Right cardiac atrium (tissue), 5 donors: ENCODE measurements at regions not wholly inside any gene's neighbourhood (a gene's known extent, or its start where the extent isn't known, plus 50 kb on each side); places are given as distances from the start of the nearest gene placed in this dataset.
A peak's percentile ranks its signal among the peaks of the same experiment; 100 is the strongest.

Experiments used
- ATAC-seq, 2 donors: fragments of 200-7000 bp; cut with Tn5 transposase; one replicate each; pipeline versions ENCODE4 v1.8.0 to v1.9.1; 2020; ENCODE audit warnings: moderate library complexity in 2 of 2, mild to moderate bottlenecking in 1 of 2
- DNase-seq, 3 donors: peaks; one replicate each; pipeline ENCODE4 v3.0.0-alpha.2; 2020
- H3K27ac ChIP-seq: one replicate; pipeline ENCODE4 v1.5.1; 2013; ENCODE audit warnings: mild to moderate bottlenecking, low read length, control low read depth, moderate library complexity
- H3K27me3 ChIP-seq: one replicate; pipeline ENCODE4 v1.6.1; 2013; ENCODE audit not compliant: control insufficient read depth, insufficient read depth
- H3K4me1 ChIP-seq: one replicate; pipeline ENCODE4 v1.6.1; 2013; ENCODE audit warnings: low read length; ENCODE audit not compliant: control insufficient read depth, insufficient read depth
- H3K4me3 ChIP-seq: one replicate; pipeline ENCODE4 v1.5.1; 2013; ENCODE audit warnings: low read length, control low read depth
- H3K9me3 ChIP-seq: one replicate; pipeline ENCODE4 v1.6.1; 2013; ENCODE audit warnings: low read length; ENCODE audit not compliant: control insufficient read depth
- WGBS: extraction: QIAGEN DNeasy Blood & Tissue Kit; methylation state at CpG from one replicate; pipeline ENCODE4 v1.1.7; 2013; 5-methylcytosine and 5-hydroxymethylcytosine counted together
- intact Hi-C, 4 donors: fragments of 100-400 bp; cut with DNase I; formaldehyde crosslinking; loops; one replicate each; pipeline versions ENCODE4 v1.11.0 to v1.14.0; 2022 to 2023
- donor health status: healthy with polysubstance abuse.
- donor health status: DM: no; HTN: yes; CAD: no.
- donor health status: DM: no; HTN: no; CAD: no.
- donor health status: DM: no; HTN: yes; CAD: no; lungs with severe emphysema.
- donor health status: DM: yes; HTN: yes; CAD: no.

DNA sequence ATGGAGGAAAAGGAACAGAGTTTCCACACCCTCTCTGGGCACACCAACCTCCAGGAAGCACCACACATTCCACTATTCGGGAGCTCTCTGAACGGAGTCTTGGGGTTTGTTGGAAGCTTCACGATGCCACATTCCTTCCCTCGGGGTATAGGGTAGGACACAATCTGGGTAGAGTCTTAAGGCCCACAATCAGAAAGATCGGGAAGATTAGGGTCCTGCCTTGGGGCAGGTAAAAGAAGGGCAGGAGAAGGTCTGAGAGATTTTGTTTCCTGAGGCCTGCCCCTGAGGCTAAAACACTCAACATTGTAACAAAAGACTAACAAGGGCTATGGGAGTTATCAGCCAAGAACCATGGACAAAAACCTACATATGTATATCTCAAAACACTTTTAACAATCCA is 89.2 kb upstream of the RAP2B start:
- Histone ChIP-seq H3K4me3 (no peak overlapping the region), H3K27ac (no peak overlapping the region), H3K9me3 (no peaks in the 10 kb centered on the region), H3K4me1 (no peaks in the 10 kb centered on the region), H3K27me3 (no peaks in the 10 kb centered on the region)
- DNase-seq (no peak), ATAC-seq (no peak)
- intact Hi-C loops, result no loop called here
- 87% methylated on average over 5 of the region's 5 CpGs for WGBS

DNA sequence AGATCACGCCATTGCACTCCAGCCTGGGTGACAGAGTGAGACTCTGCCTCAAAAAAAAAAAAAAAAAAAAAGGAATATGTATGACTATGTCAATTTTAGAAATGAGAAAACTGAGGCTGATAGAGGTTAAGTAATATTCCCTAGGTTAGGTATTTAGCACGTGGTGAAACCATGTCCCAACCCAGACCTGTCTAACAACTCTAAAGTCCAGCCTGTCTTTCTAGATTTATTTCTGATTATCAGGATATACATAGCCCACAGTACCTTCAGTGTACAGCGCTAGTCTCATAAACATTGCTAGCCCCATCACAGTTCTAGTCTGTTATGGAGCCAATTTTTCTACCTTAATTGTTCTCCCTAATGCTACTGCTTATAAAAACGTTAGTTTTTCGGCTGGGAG is 88.4 kb upstream of the RAP2B start:
- Histone ChIP-seq H3K9me3 (no peaks in the 10 kb centered on the region), H3K4me1 (no peaks in the 10 kb centered on the region), H3K27ac (no peak overlapping the region), H3K27me3 (no peaks in the 10 kb centered on the region), H3K4me3 (no peak overlapping the region)
- 88% methylated on average over 5 of the region's 5 CpGs for WGBS
- ATAC-seq, result no peak
- DNase-seq, result no peak
- intact Hi-C loops, result no loop called here

DNA sequence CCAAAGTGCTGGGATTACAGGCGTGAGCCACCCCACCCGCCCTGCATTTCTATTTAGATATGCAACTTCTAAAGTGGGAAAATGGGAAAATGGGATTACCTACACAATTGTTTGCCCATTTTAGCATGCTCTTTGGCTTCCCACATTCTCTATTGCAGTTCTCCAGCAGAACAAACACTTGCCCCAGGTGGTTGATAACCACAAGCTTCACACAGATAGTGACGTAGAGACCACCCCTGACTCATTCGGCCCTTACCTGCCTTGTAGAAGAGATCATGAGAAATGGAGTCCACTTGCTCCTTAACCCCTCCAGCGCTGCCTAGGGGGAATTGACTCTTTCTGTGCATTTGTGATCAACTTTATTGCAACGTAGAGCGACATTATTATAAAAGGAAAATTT is 83.2 kb upstream of the RAP2B start:
- Histone ChIP-seq H3K27me3 (no peaks in the 10 kb centered on the region), H3K27ac (no peak overlapping the region), H3K9me3 (no peaks in the 10 kb centered on the region), H3K4me1 (no peaks in the 10 kb centered on the region), H3K4me3 (no peak overlapping the region)
- intact Hi-C loops, result no loop called here
- DNase-seq, result no peak
- ATAC-seq, result no peak
- 84% methylated on average over 7 of the region's 7 CpGs for WGBS

DNA sequence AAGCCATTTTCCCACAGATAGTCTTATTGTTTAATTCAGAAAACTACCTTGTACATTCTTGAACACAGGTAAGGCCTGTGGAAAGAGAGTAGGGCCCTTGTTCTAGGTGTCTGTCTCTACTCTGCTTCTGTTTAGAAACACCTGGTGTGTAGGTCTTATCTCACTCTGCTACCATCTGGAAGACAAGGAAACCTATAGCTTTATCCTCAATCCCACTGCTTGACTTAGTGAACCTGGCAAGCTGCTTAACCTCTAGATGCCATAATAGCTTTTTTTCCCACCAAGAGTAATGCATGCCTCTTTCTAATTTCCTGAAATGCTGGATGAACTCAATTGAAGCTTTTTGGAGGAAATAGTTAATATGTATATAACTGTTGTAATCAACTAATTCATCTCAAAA is 82.6 kb upstream of the RAP2B start:
- Histone ChIP-seq H3K4me3 (no peak overlapping the region), H3K4me1 (no peaks in the 10 kb centered on the region), H3K27ac (no peak overlapping the region), H3K27me3 (no peaks in the 10 kb centered on the region), H3K9me3 (no peaks in the 10 kb centered on the region)
- ATAC-seq, result no peak
- intact Hi-C loops, result no loop called here
- DNase-seq, result no peak

DNA sequence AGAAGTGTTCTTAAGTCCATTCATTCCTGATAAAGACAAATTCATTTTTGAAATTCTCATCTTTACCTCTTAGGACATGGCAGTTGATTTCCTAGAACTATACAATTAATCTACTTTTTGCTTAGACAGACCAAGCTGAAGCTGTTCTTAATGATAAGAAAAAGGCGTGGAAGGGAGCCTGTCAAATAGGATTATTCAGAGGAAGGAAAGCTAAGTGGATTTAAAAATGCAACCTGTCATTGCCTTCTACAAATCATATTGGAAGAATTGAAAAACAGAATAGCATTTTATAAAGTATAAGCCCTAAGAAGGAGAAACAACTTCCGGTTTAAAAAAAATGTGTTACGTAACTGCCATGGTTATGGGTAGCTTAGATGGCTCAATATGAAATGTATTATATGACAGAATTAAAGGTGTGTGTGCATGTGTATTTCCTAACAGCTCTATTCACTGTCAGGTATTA is 81.2 kb upstream of the RAP2B start:
- DNase-seq (no peak), ATAC-seq (no peak)
- intact Hi-C loops, result no loop called here
- H3K27me3 ChIP-seq, result no peaks in the 10 kb centered on the region
- no peak overlapping the region for H3K4me3 ChIP-seq
- WGBS, result 84% methylated on average over 3 of the region's 3 CpGs
- no peak overlapping the region for H3K27ac ChIP-seq
- no peaks in the 10 kb centered on the region for H3K9me3 ChIP-seq
- no peaks in the 10 kb centered on the region for H3K4me1 ChIP-seq

DNA sequence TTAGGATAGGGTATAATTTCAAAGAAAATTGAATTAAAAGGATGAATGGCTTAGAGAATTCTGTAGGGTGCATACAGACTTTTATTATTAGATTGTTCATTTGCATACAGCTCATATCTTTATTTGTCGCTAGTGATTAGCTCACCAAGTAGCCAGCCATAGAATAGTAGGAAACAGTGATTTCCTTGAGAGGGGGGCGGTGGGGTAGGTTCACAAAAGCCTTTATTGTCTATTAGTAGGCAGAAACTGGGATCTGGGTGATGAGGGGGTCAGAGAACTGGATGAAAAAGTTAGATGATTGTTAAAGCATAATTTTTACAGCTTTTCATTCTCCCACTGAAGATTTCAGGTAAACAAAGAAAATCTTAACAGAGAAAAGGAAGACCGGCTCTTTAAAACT is 77.6 kb upstream of the RAP2B start:
- intact Hi-C loops, result no loop called here
- DNase-seq (no peak), ATAC-seq (no peak)
- H3K27me3 ChIP-seq, result no peaks in the 10 kb centered on the region
- no peaks in the 10 kb centered on the region for H3K4me1 ChIP-seq
- H3K9me3 ChIP-seq, result no peaks in the 10 kb centered on the region
- no peak overlapping the region for H3K4me3 ChIP-seq
- 61% methylated on average over 3 of the region's 3 CpGs for WGBS
- no peak overlapping the region for H3K27ac ChIP-seq

DNA sequence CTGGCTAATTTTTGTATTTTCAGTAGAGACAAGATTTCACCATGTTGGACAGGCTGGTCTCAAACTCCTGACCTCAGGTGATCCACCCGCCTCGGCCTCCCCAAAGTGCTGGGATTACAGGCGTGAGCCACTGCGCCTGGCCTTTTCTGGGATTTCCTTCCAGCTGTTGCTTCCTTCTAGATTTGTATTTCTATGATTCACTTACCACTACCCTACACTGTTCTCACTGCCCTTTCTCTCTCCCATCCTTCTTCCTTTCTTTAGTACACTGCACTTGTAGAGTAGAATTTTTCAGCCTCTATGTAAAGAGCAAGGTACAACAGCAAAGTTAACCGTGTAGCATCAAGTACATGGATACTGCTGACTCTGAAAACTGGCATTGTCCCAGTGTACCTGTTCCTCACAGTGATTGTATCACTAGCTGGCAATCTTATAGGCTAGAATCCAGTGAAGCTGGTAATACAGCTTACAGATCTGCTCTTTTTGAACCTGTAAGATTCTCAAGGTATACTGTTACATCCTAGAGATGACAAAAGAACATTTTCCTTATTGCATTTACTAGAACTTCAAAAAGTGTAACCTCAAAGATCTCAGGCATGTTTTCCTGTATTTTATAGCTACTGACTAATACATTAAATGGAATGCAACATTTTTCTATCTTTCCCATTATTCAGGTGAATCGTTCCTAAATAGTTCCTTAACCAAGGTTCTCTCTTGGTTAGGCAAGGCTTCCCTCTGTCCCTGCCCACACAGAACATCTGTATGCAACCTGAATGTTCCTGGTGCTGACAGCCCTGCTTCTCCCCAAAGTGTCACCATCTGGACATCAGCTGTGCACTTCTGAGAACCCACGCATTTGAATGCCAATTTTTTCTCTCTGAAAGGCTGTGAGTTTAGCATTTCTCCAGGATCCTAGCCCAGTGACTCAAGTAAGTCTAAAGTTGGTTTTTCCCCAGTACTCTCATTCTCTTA is 74.1 kb upstream of the RAP2B start:
- no peak overlapping the region for H3K27ac ChIP-seq
- intact Hi-C loops, result no loop called here
- H3K27me3 ChIP-seq, result no peaks in the 10 kb centered on the region
- 74% methylated on average over 7 of the region's 7 CpGs for WGBS
- no peaks in the 10 kb centered on the region for H3K4me1 ChIP-seq
- no peak for DNase-seq
- ATAC-seq, result peak in 1 of 2 donors; percentile 58
- H3K9me3 ChIP-seq, result no peaks in the 10 kb centered on the region
- H3K4me3 ChIP-seq, result no peak overlapping the region

DNA sequence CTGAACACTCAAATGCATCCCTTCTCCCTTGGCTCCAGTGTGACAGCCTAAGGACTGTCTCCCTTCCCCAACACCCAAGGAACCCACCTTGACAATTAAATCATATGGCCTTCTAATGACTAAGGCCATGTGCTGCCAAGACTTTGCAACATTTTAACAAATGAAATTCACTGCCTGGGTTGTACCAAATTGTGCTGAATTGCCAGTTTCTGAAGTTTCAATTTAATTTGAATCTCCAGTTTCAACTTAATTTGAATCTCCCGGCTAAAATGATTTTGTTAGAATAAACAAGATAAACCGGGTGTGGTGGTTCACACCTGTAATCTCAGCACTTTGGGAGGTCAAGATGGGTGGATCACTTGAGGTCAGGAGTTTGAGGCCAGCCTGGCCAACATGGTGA is 72.4 kb upstream of the RAP2B start:
- DNase-seq (no peak), ATAC-seq (no peak)
- Histone ChIP-seq H3K4me3 (no peak overlapping the region), H3K27me3 (no peaks in the 10 kb centered on the region), H3K4me1 (no peaks in the 10 kb centered on the region), H3K27ac (no peak overlapping the region), H3K9me3 (no peaks in the 10 kb centered on the region)
- intact Hi-C loops, result no loop called here
- 88% methylated on average over 2 of the region's 2 CpGs for WGBS

DNA sequence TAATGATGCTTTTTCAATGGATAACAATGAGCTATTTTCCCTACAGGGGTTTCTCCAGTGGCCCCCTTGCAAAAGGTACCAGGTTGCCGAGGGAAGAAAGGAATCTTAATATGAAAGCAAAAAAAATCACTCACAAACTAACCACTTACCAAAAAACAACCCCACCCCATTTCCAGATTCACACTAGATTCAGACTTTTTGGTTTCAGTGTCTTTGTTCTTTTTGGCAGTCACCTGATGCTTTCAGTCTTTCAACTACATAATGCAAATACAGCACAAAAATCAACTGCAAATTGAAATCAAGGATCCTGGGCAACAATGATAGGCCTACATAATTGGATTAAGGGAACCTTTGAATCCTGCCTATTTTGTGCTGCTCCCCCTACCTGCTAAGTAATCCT is 71.1 kb upstream of the RAP2B start:
- H3K4me1 ChIP-seq, result no peaks in the 10 kb centered on the region
- no peaks in the 10 kb centered on the region for H3K27me3 ChIP-seq
- H3K9me3 ChIP-seq, result no peaks in the 10 kb centered on the region
- 90% methylated on average over 1 of the region's 1 CpG for WGBS
- ATAC-seq, result no peak
- no peak overlapping the region for H3K4me3 ChIP-seq
- intact Hi-C loops, result no loop called here
- DNase-seq, result no peak
- no peak overlapping the region for H3K27ac ChIP-seq

DNA sequence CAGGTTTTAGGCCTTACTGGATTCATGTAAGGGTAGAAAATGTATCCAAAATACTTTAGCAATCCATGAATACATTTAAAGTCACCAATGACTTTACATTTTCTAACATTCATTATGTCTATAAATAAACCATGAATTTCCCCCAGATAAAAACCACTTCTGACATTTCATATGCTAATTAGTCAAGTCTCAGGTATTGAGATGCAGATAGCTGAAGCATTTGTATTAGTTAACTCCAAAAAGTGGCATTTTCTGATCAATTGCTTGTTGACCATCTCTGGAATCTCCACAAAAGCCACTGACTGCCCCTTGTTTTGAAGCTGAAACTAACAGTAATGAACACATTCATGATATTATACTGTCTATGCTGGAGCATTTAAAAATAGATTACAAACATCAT is 68.4 kb upstream of the RAP2B start:
- no peaks in the 10 kb centered on the region for H3K4me1 ChIP-seq
- H3K27ac ChIP-seq, result no peak overlapping the region
- no peaks in the 10 kb centered on the region for H3K9me3 ChIP-seq
- DNase-seq (no peak), ATAC-seq (no peak)
- H3K27me3 ChIP-seq, result no peaks in the 10 kb centered on the region
- intact Hi-C loops, result no loop called here
- no peak overlapping the region for H3K4me3 ChIP-seq

DNA sequence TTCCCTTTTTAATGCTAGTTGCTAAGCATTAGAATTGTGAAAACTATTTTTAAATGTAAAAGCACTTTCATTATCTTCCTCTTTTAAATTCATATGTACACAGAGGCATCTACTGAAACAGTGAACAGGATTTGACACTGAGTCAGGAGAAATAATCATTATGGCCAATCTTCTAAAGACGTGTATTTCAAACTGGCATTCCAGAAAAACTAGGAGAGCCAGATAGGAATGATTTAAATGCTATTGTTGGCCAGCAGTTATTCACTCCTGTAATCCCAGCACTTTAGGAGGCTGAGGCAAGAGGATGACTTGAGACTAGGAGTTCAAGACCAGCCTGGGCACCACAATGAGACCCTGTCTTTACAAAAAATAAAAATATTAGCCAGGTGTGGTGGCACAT is 67.6 kb upstream of the RAP2B start:
- Histone ChIP-seq H3K27me3 (no peaks in the 10 kb centered on the region), H3K4me1 (no peaks in the 10 kb centered on the region), H3K9me3 (no peaks in the 10 kb centered on the region), H3K27ac (no peak overlapping the region), H3K4me3 (no peak overlapping the region)
- intact Hi-C loops, result no loop called here
- 32% methylated on average over 1 of the region's 1 CpG for WGBS
- ATAC-seq, result no peak
- no peak for DNase-seq

DNA sequence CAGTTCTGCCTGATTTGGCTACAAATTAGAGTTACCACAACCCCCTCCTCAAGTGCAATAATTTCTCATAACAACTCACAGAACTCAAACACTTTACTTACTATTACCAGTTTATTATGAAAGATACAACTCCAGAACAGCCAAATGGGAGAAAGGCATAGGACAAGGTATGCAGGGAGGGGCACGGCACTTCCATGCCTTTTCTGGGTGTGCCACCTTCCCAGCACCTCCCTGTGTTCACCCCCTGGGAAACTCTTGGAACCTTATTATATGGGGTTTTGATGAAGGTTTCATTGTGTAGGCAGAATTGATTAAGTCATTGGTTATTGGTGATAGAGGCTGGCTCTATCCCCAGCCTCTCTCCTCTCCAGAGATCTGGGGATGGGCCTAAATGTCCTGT is 66.6 kb upstream of the RAP2B start:
- H3K27ac ChIP-seq, result no peak overlapping the region
- ATAC-seq, result no peak
- H3K9me3 ChIP-seq, result no peaks in the 10 kb centered on the region
- WGBS, result 94% methylated on average over 1 of the region's 1 CpG
- no peaks in the 10 kb centered on the region for H3K27me3 ChIP-seq
- H3K4me1 ChIP-seq, result no peaks in the 10 kb centered on the region
- H3K4me3 ChIP-seq, result no peak overlapping the region
- intact Hi-C loops, result no loop called here
- no peak for DNase-seq
